WTC11 (cell line): ENCODE measurements at regions not wholly inside any gene's neighbourhood (a gene's known extent, or its start where the extent isn't known, plus 50 kb on each side); places are given as distances from the start of the nearest gene placed in this dataset.

Source experiments
- ATAC-seq: fragments of 200-7000 bp; cut with Tn5 transposase; 2 replicates; pipeline ENCODE4 v1.10.0; 2021; ENCODE audit warnings: mild to moderate bottlenecking, moderate library complexity
- CTCF ChIA-PET: fragments of 300-600 bp; sonication (Branson Sonifier 250); formaldehyde crosslinking; loops from one replicate; lab custom pipeline; 2021; ENCODE audit warnings: antibody characterized with exemption; lab: Charles Lee
- POLR2A ChIA-PET: fragments of 350-600 bp; sonication (Branson Sonifier 250); formaldehyde crosslinking; loops from one replicate; lab custom pipeline; 2021; ENCODE audit warnings: antibody characterized with exemption; lab: Charles Lee
- DNase-seq: peaks from one replicate; pipeline ENCODE4 v3.0.0; 2021; ENCODE audit warnings: low spot score
- H3K27ac Mint-ChIP-seq: 2 replicates; pipeline ENCODE4 v1.8.0; 2021; ENCODE audit warnings: mixed read lengths
- H3K27me3 Mint-ChIP-seq: 2 replicates; pipeline ENCODE4 v1.8.0; 2021; ENCODE audit warnings: low read depth, mild to moderate bottlenecking, moderate library complexity, mixed read lengths
- H3K36me3 Mint-ChIP-seq: 2 replicates; pipeline ENCODE4 v1.8.0; 2021; ENCODE audit warnings: mixed read lengths
- H3K4me1 Mint-ChIP-seq: 2 replicates; pipeline ENCODE4 v1.8.0; 2022; ENCODE audit warnings: mixed read lengths
- H3K4me3 Mint-ChIP-seq: 2 replicates; pipeline ENCODE4 v1.8.0; 2021; ENCODE audit warnings: mild to moderate bottlenecking, moderate library complexity, mixed read lengths
- H3K9me3 Mint-ChIP-seq: 2 replicates; pipeline ENCODE4 v1.8.0; 2021; ENCODE audit warnings: mixed read lengths
- CREB1 ChIP-seq: sonication (generic); formaldehyde crosslinking; IDR thresholded peaks from 2 replicates; pipeline ENCODE4 v1.8.0; 2023; ENCODE audit warnings: mild to moderate bottlenecking, missing genetic modification reagents
- CTCF ChIP-seq: fragments of 200-600 bp; IDR thresholded peaks from 2 replicates; pipeline ENCODE4 v1.8.0; 2022; ENCODE audit warnings: antibody characterized with exemption
- E2F4 ChIP-seq: sonication (generic); formaldehyde crosslinking; IDR thresholded peaks from 2 replicates; pipeline ENCODE4 v1.8.1; 2022; ENCODE audit warnings: low read depth, mild to moderate bottlenecking, moderate library complexity, missing genetic modification reagents, borderline replicate concordance
- ETV6 ChIP-seq: sonication (generic); formaldehyde crosslinking; IDR thresholded peaks from 2 replicates; pipeline ENCODE4 v1.8.1; 2022; ENCODE audit warnings: mild to moderate bottlenecking, missing genetic modification reagents
- FOXK1 ChIP-seq: sonication (generic); formaldehyde crosslinking; IDR thresholded peaks from 2 replicates; pipeline ENCODE4 v1.8.0; 2022; ENCODE audit warnings: mild to moderate bottlenecking, moderate library complexity, missing genetic modification reagents
- GABPB1 ChIP-seq: sonication (generic); formaldehyde crosslinking; IDR thresholded peaks from 2 replicates; pipeline ENCODE4 v1.8.1; 2023; ENCODE audit warnings: mild to moderate bottlenecking, missing genetic modification reagents
- IRF2 ChIP-seq: sonication (generic); formaldehyde crosslinking; IDR thresholded peaks from 2 replicates; pipeline ENCODE4 v1.8.0; 2022; ENCODE audit warnings: low read depth, missing genetic modification reagents, borderline replicate concordance
- MLX ChIP-seq: sonication (generic); formaldehyde crosslinking; IDR thresholded peaks from 2 replicates; pipeline ENCODE4 v1.8.1; 2023; ENCODE audit warnings: mild to moderate bottlenecking, missing genetic modification reagents, moderate library complexity
- NFE2L1 ChIP-seq: sonication (generic); formaldehyde crosslinking; IDR thresholded peaks from 2 replicates; pipeline ENCODE4 v1.8.1; 2023; ENCODE audit warnings: missing genetic modification reagents
- NR1H2 ChIP-seq: sonication (generic); formaldehyde crosslinking; IDR thresholded peaks from 2 replicates; pipeline ENCODE4 v1.9.0; 2021; ENCODE audit warnings: mild to moderate bottlenecking, moderate library complexity, missing genetic modification reagents
- ZMAT4 ChIP-seq: fragments of 250-450 bp; sonication (Bioruptor Pico); IDR thresholded peaks from 2 replicates; pipeline ENCODE4 v1.9.0; 2021; ENCODE audit warnings: mild to moderate bottlenecking
- ZNF121 ChIP-seq: sonication (generic); formaldehyde crosslinking; IDR thresholded peaks from 2 replicates; pipeline ENCODE4 v1.8.0; 2023; ENCODE audit warnings: missing genetic modification reagents
- ZNF416 ChIP-seq: fragments of 250-450 bp; sonication (Bioruptor Pico); IDR thresholded peaks from 2 replicates; pipeline ENCODE4 v1.9.0; 2021; ENCODE audit warnings: mild to moderate bottlenecking, inconsistent platforms
- ZNF671 ChIP-seq: fragments of 250-450 bp; sonication (Bioruptor Pico); IDR thresholded peaks from 2 replicates; pipeline ENCODE4 v1.8.0; 2021; ENCODE audit warnings: mild to moderate bottlenecking
- TF ChIP-seq, protein P1 (sequence below): sonication (generic); formaldehyde crosslinking; IDR thresholded peaks from 2 replicates; pipeline ENCODE4 v1.8.0; 2022; ENCODE audit warnings: missing genetic modification reagents
- TF ChIP-seq, protein P2 (sequence below): sonication (generic); formaldehyde crosslinking; IDR thresholded peaks from 2 replicates; pipeline ENCODE4 v1.8.1; 2022; ENCODE audit warnings: mild to moderate bottlenecking, missing genetic modification reagents, moderate library complexity, borderline replicate concordance

DNA sequence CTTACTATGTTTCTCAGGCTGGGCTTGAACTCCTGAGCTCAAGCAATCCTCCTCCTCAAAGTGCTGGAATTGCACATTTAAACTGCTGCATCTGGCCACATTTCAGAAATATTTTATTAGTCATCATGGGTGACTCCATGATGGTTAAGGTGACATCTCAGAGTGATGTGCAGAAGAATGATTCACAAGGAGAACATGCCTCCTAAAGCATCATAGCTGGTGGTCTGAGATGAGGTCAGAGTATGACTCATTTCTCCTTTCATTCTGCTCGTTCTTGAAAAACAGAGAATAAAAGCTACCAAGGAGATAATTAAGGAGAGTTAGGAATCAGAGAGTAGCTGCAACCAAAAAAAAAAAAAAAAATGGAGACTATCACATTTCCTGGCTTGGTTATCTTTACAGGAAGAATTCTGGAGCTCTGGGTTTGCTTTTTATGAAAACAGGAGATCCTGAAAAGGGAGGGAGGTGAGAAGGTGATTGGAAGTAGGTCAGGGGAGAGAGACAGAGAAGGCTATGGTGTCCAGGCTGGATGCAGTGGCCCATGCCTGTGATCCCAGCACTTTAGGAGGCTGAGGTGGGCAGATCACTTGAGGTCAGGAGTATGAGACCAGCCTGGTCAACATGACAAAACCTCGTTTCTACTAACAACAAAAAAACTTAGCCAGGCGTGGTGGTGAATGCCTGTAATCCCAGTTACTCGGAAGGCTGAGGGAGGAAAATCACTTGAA lies 1011.6 kb downstream of the NLGN4Y start (continued):
- TF ChIP-seq, protein P1, sequence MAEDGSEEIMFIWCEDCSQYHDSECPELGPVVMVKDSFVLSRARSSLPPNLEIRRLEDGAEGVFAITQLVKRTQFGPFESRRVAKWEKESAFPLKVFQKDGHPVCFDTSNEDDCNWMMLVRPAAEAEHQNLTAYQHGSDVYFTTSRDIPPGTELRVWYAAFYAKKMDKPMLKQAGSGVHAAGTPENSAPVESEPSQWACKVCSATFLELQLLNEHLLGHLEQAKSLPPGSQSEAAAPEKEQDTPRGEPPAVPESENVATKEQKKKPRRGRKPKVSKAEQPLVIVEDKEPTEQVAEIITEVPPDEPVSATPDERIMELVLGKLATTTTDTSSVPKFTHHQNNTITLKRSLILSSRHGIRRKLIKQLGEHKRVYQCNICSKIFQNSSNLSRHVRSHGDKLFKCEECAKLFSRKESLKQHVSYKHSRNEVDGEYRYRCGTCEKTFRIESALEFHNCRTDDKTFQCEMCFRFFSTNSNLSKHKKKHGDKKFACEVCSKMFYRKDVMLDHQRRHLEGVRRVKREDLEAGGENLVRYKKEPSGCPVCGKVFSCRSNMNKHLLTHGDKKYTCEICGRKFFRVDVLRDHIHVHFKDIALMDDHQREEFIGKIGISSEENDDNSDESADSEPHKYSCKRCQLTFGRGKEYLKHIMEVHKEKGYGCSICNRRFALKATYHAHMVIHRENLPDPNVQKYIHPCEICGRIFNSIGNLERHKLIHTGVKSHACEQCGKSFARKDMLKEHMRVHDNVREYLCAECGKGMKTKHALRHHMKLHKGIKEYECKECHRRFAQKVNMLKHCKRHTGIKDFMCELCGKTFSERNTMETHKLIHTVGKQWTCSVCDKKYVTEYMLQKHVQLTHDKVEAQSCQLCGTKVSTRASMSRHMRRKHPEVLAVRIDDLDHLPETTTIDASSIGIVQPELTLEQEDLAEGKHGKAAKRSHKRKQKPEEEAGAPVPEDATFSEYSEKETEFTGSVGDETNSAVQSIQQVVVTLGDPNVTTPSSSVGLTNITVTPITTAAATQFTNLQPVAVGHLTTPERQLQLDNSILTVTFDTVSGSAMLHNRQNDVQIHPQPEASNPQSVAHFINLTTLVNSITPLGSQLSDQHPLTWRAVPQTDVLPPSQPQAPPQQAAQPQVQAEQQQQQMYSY, result no peak
- no peak for TF ChIP-seq NR1H2 (CRISPR knock-in tag)
- TF ChIP-seq GABPB1 (CRISPR knock-in tag), result no peak

DNA sequence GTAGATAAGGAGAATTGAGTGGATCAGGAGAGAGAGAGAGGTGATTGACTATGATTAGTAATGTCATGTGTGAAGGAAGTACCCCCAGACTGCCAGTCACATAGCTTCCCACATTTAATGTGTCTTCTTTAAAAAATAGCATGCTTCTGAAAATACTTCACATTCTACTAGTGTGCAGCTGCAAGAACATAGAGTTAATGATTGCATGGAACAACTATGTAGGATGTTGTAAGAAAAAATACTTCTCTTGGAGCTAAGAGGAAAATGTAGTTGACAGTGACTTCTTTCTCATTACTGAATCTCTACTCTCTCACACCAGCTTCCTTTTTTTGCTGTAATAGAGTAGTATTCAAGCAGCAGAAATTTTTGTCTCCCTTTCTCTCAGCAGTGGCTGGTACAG lies 1016.2 kb downstream of the NLGN4Y start:
- CTCF ChIA-PET, result no interaction called here
- Mint-ChIP-seq H3K27ac (no peak overlapping the region), H3K36me3 (no peaks in the 10 kb centered on the region), H3K9me3 (no peaks in the 10 kb centered on the region), H3K27me3 (peaks cover 3% of the 10 kb centered on the region), H3K4me3 (no peak overlapping the region), H3K4me1 (peaks cover 20% of the 10 kb centered on the region)
- ATAC-seq (no peak), DNase-seq (no peak)
- TF ChIP-seq FOXK1 (CRISPR knock-in tag), result no peak
- TF ChIP-seq ETV6 (CRISPR knock-in tag), result no peak
- no peak for TF ChIP-seq IRF2 (CRISPR knock-in tag)
- TF ChIP-seq ZNF416, result no peak
- TF ChIP-seq, protein P2, sequence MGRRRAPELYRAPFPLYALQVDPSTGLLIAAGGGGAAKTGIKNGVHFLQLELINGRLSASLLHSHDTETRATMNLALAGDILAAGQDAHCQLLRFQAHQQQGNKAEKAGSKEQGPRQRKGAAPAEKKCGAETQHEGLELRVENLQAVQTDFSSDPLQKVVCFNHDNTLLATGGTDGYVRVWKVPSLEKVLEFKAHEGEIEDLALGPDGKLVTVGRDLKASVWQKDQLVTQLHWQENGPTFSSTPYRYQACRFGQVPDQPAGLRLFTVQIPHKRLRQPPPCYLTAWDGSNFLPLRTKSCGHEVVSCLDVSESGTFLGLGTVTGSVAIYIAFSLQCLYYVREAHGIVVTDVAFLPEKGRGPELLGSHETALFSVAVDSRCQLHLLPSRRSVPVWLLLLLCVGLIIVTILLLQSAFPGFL (CRISPR knock-in tag), result no peak
- no peak for TF ChIP-seq ZMAT4 (CRISPR knock-in tag)
- TF ChIP-seq ZNF671 (CRISPR knock-in tag), result no peak
- no peak for TF ChIP-seq NFE2L1 (CRISPR knock-in tag)
- no peak for TF ChIP-seq ZNF121
- TF ChIP-seq MLX (CRISPR knock-in tag), result no peak
- no peak for TF ChIP-seq CREB1
- no peak for TF ChIP-seq E2F4 (CRISPR knock-in tag)
- TF ChIP-seq CTCF, result no peak
- POLR2A ChIA-PET, result no interaction called here
